IMR-90 (cell line): ENCODE measurements at regions not wholly inside any gene's neighbourhood (a gene's known extent, or its start where the extent isn't known, plus 50 kb on each side); places are given as distances from the start of the nearest gene placed in this dataset.

Experiments
- ATAC-seq: fragments of 200-7000 bp; cut with Tn5 transposase; 2 replicates; pipeline ENCODE4 v1.9.1; 2020; ENCODE audit warnings: low read depth, mild to moderate bottlenecking, moderate library complexity
- BruUV-seq: library from RNA; stranded (reverse); fragments of 400-500 nt; replicated peaks from 2 replicates; lab custom pipeline; 2021; lab: Mats Ljungman, UMichigan
- CTCF ChIA-PET: fragments of 300-600 bp; formaldehyde crosslinking; extraction: SDS; loops from one replicate; lab custom pipeline; 2021; ENCODE audit warnings: antibody characterized with exemption; lab: Yijun Ruan, JAX
- POLR2A ChIA-PET: fragments of 300-600 bp; sonication (Branson Sonifier 250); formaldehyde crosslinking; loops from one replicate; lab custom pipeline; 2022; ENCODE audit warnings: antibody characterized with exemption; ENCODE audit not compliant: unreplicated experiment; lab: Charles Lee
- DNase-seq: peaks from one replicate; pipeline ENCODE4 v3.0.0; 2013
- H2AFZ ChIP-seq: replicated peaks from 2 replicates; pipeline ENCODE3; 2013; ENCODE audit warnings: low read length, mild to moderate bottlenecking; ENCODE audit not compliant: poor library complexity
- H2AK5ac ChIP-seq: 2 replicates; pipeline ENCODE4 v1.6.1; 2013; ENCODE audit warnings: low read depth, low read length, inconsistent platforms
- H2AK9ac ChIP-seq: replicated peaks from 2 replicates; pipeline ENCODE3; 2013; ENCODE audit warnings: mild to moderate bottlenecking, low read depth, low read length, moderate library complexity; ENCODE audit not compliant: poor library complexity
- H2BK120ac ChIP-seq: 2 replicates; pipeline ENCODE4 v1.6.1; 2013; ENCODE audit warnings: low read depth, low read length, inconsistent platforms
- H2BK15ac ChIP-seq: 3 replicates; pipeline ENCODE4 v1.6.1; 2013; ENCODE audit warnings: low read depth, low read length, inconsistent platforms
- H2BK20ac ChIP-seq: 2 replicates; pipeline ENCODE4 v1.6.1; 2013; ENCODE audit warnings: low read depth, mild to moderate bottlenecking, inconsistent platforms, low read length, moderate library complexity
- H2BK5ac ChIP-seq: 2 replicates; pipeline ENCODE4 v1.6.1; 2013; ENCODE audit warnings: mild to moderate bottlenecking, low read depth, low read length, inconsistent platforms; ENCODE audit not compliant: poor library complexity, severe bottlenecking
- H3K14ac ChIP-seq: replicated peaks from 2 replicates; pipeline ENCODE4 v1.6.1; 2013; ENCODE audit warnings: low read depth, low read length, inconsistent platforms
- H3K18ac ChIP-seq: 2 replicates; pipeline ENCODE4 v1.6.1; 2013; ENCODE audit warnings: low read depth, low read length, control low read depth
- H3K23ac ChIP-seq: 2 replicates; pipeline ENCODE4 v1.6.1; 2013; ENCODE audit warnings: low read depth, low read length, inconsistent platforms
- H3K27ac ChIP-seq: 2 replicates; pipeline ENCODE4 v1.5.1; 2013; ENCODE audit warnings: mild to moderate bottlenecking, control low read depth, low read length; ENCODE audit not compliant: insufficient read depth
- H3K27me3 ChIP-seq: 2 replicates; pipeline ENCODE4 v1.6.1; 2013; ENCODE audit warnings: low read length; ENCODE audit not compliant: control insufficient read depth, insufficient read depth
- H3K36me3 ChIP-seq: 2 replicates; pipeline ENCODE4 v1.6.1; 2013; ENCODE audit warnings: low read length, mixed read lengths; ENCODE audit not compliant: control insufficient read depth, insufficient read depth
- H3K4ac ChIP-seq: 2 replicates; pipeline ENCODE4 v1.6.1; 2013; ENCODE audit warnings: low read depth, low read length, inconsistent platforms
- H3K4me1 ChIP-seq: 2 replicates; pipeline ENCODE4 v1.6.1; 2013; ENCODE audit warnings: low read length, mixed read lengths; ENCODE audit not compliant: control insufficient read depth, insufficient read depth
- H3K4me2 ChIP-seq: 2 replicates; pipeline ENCODE4 v1.6.1; 2013; ENCODE audit warnings: low read depth, mild to moderate bottlenecking, control low read depth, low read length, moderate library complexity
- H3K4me3 ChIP-seq: 2 replicates; pipeline ENCODE4 v1.5.1; 2013; ENCODE audit warnings: low read depth, mild to moderate bottlenecking, control low read depth, low read length, moderate library complexity; ENCODE audit not compliant: insufficient read depth
- H3K56ac ChIP-seq: 2 replicates; pipeline ENCODE4 v1.6.1; 2013; ENCODE audit warnings: low read length, inconsistent platforms; ENCODE audit not compliant: insufficient read depth; ENCODE audit errors: extremely low read depth
- H3K79me1 ChIP-seq, 2 experiments: 2 replicates each; pipeline ENCODE4 v1.6.1; 2013; ENCODE audit warnings: low read length in 2 of 2, inconsistent platforms in 1 of 2, low read depth in 1 of 2
- H3K9ac ChIP-seq: 2 replicates; pipeline ENCODE4 v1.6.1; 2013; ENCODE audit warnings: low read depth, low read length, control low read depth
- H3K9me1 ChIP-seq: 2 replicates; pipeline ENCODE4 v1.6.1; 2013; ENCODE audit warnings: low read length, inconsistent platforms; ENCODE audit not compliant: insufficient read depth
- H3K9me3 ChIP-seq: 2 replicates; pipeline ENCODE4 v1.6.1; 2013; ENCODE audit warnings: low read length; ENCODE audit not compliant: control insufficient read depth, insufficient read depth
- H4K20me1 ChIP-seq: 2 replicates; pipeline ENCODE4 v1.6.1; 2013; ENCODE audit warnings: low read length, inconsistent platforms; ENCODE audit not compliant: insufficient read depth
- H4K5ac ChIP-seq: 2 replicates; pipeline ENCODE4 v1.6.1; 2013; ENCODE audit warnings: mild to moderate bottlenecking, low read depth, low read length, control low read depth
- H4K8ac ChIP-seq, 2 experiments: 2 replicates each; pipeline ENCODE4 v1.6.1; 2013; ENCODE audit warnings: low read depth in 2 of 2, low read length in 2 of 2, control low read depth in 1 of 2, inconsistent platforms in 1 of 2
- H4K91ac ChIP-seq: 2 replicates; pipeline ENCODE4 v1.6.1; 2013; ENCODE audit warnings: low read depth, low read length, inconsistent platforms; ENCODE audit not compliant: insufficient read depth
- BHLHE40 ChIP-seq: fragments of 150-350 bp; IDR thresholded peaks from 2 replicates; pipeline ENCODE4 v1.6.1; 2016; ENCODE audit warnings: mild to moderate bottlenecking, low read depth, low read length
- CHD1 ChIP-seq: IDR thresholded peaks from 2 replicates; pipeline ENCODE4 v1.6.1; 2012; ENCODE audit warnings: low read depth, low read length, improper control_type of control experiment
- CTCF ChIP-seq: conservative IDR thresholded peaks from 2 replicates; pipeline ENCODE4 v1.5.1; 2012; ENCODE audit warnings: mild to moderate bottlenecking, low read depth, low read length, improper control_type of control experiment
- ELK1 ChIP-seq: fragments of 150-350 bp; IDR thresholded peaks from 2 replicates; pipeline ENCODE4 v1.6.1; 2016; ENCODE audit warnings: low read depth, mild to moderate bottlenecking, low read length, moderate library complexity, borderline replicate concordance
- FOS ChIP-seq: fragments of 150-350 bp; IDR thresholded peaks from 2 replicates; pipeline ENCODE4 v1.6.1; 2016; ENCODE audit warnings: low read depth, low read length
- MAFK ChIP-seq: IDR thresholded peaks from 2 replicates; pipeline ENCODE4 v1.6.1; 2012; ENCODE audit warnings: low read depth, low read length, improper control_type of control experiment
- MAZ ChIP-seq: IDR thresholded peaks from 2 replicates; pipeline ENCODE4 v1.6.1; 2012; ENCODE audit warnings: low read depth, mild to moderate bottlenecking, low read length, improper control_type of control experiment, moderate library complexity, borderline replicate concordance
- NFE2L2 ChIP-seq: fragments of 150-350 bp; IDR thresholded peaks from 2 replicates; pipeline ENCODE4 v1.6.1; 2016; ENCODE audit warnings: low read depth, mild to moderate bottlenecking, low read length
- POLR2A ChIP-seq: IDR thresholded peaks from 2 replicates; pipeline ENCODE4 v1.6.1; 2012; ENCODE audit warnings: mild to moderate bottlenecking, low read depth, low read length
- RAD21 ChIP-seq: IDR thresholded peaks from 2 replicates; pipeline ENCODE4 v1.6.1; 2012; ENCODE audit warnings: low read length, improper control_type of control experiment
- RCOR1 ChIP-seq: IDR thresholded peaks from 2 replicates; pipeline ENCODE4 v1.6.1; 2012; ENCODE audit warnings: mild to moderate bottlenecking, low read length, improper control_type of control experiment; ENCODE audit not compliant: insufficient replicate concordance
- RFX5 ChIP-seq: IDR thresholded peaks from 2 replicates; pipeline ENCODE4 v1.8.0; 2012; ENCODE audit warnings: low read depth, mild to moderate bottlenecking, low read length, moderate library complexity
- SMC3 ChIP-seq: fragments of 150-350 bp; IDR thresholded peaks from 2 replicates; pipeline ENCODE4 v1.6.1; 2016; ENCODE audit warnings: low read depth, mild to moderate bottlenecking, antibody characterized with exemption, low read length, moderate library complexity
- USF2 ChIP-seq: fragments of 150-350 bp; IDR thresholded peaks from 2 replicates; pipeline ENCODE4 v1.6.1; 2017; ENCODE audit warnings: mild to moderate bottlenecking, antibody characterized with exemption, low read length, low read depth
- WGBS, 2 experiments: methylation state at CpG; one replicate each; pipeline versions ENCODE4 v1.1.5 to v1.1.7; 2013; ENCODE audit warnings: missing lambda C conversion rate in 2 of 2; ENCODE audit not compliant: insufficient read length in 1 of 2; ENCODE audit errors: extremely low coverage in 2 of 2; 5-methylcytosine and 5-hydroxymethylcytosine counted together
- dilution Hi-C: fragments of 300-500 bp; cut with HindIII; formaldehyde crosslinking; loops from one replicate; pipeline ENCODE4 v1.14.3; 2018; ENCODE audit warnings: low sequenced_read_pairs; ENCODE audit not compliant: unreplicated experiment
- in situ Hi-C: fragments of 300-500 bp; cut with MboI; formaldehyde crosslinking; loops from 3 replicates; pipeline ENCODE4 v1.14.3; 2019; ENCODE audit warnings: low sequenced_read_pairs, inconsistent platforms, mixed read lengths
- intact Hi-C: fragments of 100-400 bp; cut with micrococcal nuclease; formaldehyde crosslinking; loops from 2 replicates; pipeline ENCODE4 v1.10.0; 2022

- no peak overlapping the region for H2BK120ac ChIP-seq
- H2BK20ac ChIP-seq: no peak overlapping the region
- no peak overlapping the region for H3K4me3 ChIP-seq
- ATAC-seq: no peak
- no peak overlapping the region for H4K5ac ChIP-seq
- H3K14ac ChIP-seq: no peak overlapping the region
- no CpG with 5 or more reads among the region's 4 CpGs for WGBS, 2 experiments
- no peak overlapping the region for H4K8ac ChIP-seq
- H3K9me3 ChIP-seq: peaks cover 24% of the 10 kb centered on the region
- H2AK5ac ChIP-seq: no peak overlapping the region
- H2BK15ac ChIP-seq: no peak overlapping the region
- no peak overlapping the region for H3K56ac ChIP-seq
- in situ Hi-C loops: loop anchor here (25.0 kb wide), 1 partner anchor 190 kb away; no protein-coding TSS in a partner anchor
- no peak overlapping the region for H2AFZ ChIP-seq
- BruUV-seq: no TSS peak
- TF ChIP-seq CTCF (no peak), USF2 (no peak), BHLHE40 (no peak), RCOR1 (no peak), CHD1 (no peak), NFE2L2 (no peak), RFX5 (no peak), POLR2A (no peak), FOS (no peak), RAD21 (no peak), MAZ (no peak), ELK1 (no peak), MAFK (no peak), SMC3 (no peak)
- H2BK5ac ChIP-seq: no peak overlapping the region
- no peaks in the 10 kb centered on the region for H3K4me1 ChIP-seq
- no peaks in the 10 kb centered on the region for H3K79me1 ChIP-seq
- intact Hi-C loops: no loop called here
- ChIA-PET CTCF (no interaction called here), POLR2A (no interaction called here)
- dilution Hi-C loops: no loop called here
- no peak overlapping the region for H3K4ac ChIP-seq
- H3K18ac ChIP-seq: no peak overlapping the region
- no peak overlapping the region for H3K4me2 ChIP-seq
- H3K27ac ChIP-seq: no peak overlapping the region
- no peaks in the 10 kb centered on the region for H3K9me1 ChIP-seq
- no peak overlapping the region for H3K23ac ChIP-seq
- H4K91ac ChIP-seq: no peak overlapping the region
- H3K9ac ChIP-seq: no peak overlapping the region
- no peak overlapping the region for H2AK9ac ChIP-seq
- no peaks in the 10 kb centered on the region for H3K27me3 ChIP-seq
- H3K36me3 ChIP-seq: no peaks in the 10 kb centered on the region
- no peak for DNase-seq
- no peaks in the 10 kb centered on the region for H4K20me1 ChIP-seq
Observed at GRCh38 chr17:73896966-73897365, 252.7 kb upstream of the SDK2 start.
